NCI-H510A treated with DMSO at 0.1 percent for 48 hours (cell line): ENCODE measurements at regions not wholly inside any gene's neighbourhood (a gene's known extent, or its start where the extent isn't known, plus 50 kb on each side); places are given as distances from the start of the nearest gene placed in this dataset.

ENCODE experiments used
- DNase-seq: peaks from one replicate; lab custom pipeline; 2025; lab: John Stamatoyannopoulos, UW

- DNase-seq, result peak; percentile 28
Measured at GRCh38 chr7:35450456-35451214, 196.7 kb upstream of the TBX20 start.

GRCh38 chr7:35448486-35448885 is 194.6 kb upstream of the TBX20 start:
- DNase-seq, result no peak

GRCh38 chr7:35446091-35446490 is 192.2 kb upstream of the TBX20 start:
- DNase-seq, result no peak

- no peak for DNase-seq
Measured at GRCh38 chr7:35437619-35438275, 183.8 kb upstream of the TBX20 start.

- DNase-seq, result no peak
Measured at GRCh38 chr7:35436452-35436851, 182.6 kb upstream of the TBX20 start.

- no peak for DNase-seq
Measured at GRCh38 chr7:35430547-35431153, 176.8 kb upstream of the TBX20 start.

GRCh38 chr7:35424869-35425495 is 171.1 kb upstream of the TBX20 start:
- peak; percentile 5 for DNase-seq

- DNase-seq, result no peak
Measured at GRCh38 chr7:35424440-35424839, 170.5 kb upstream of the TBX20 start.

- DNase-seq, result no peak
Measured at GRCh38 chr7:35422715-35423114, 168.8 kb upstream of the TBX20 start.

- no peak for DNase-seq
Measured at GRCh38 chr7:35420656-35421055, 166.8 kb upstream of the TBX20 start.

GRCh38 chr7:35419391-35419755 is 165.5 kb upstream of the TBX20 start:
- DNase-seq, result no peak

GRCh38 chr7:35418716-35419390 is 165.0 kb upstream of the TBX20 start:
- DNase-seq, result no peak

- no peak for DNase-seq
Measured at GRCh38 chr7:35416568-35416967, 162.7 kb upstream of the TBX20 start.

GRCh38 chr7:35415411-35415822 is 161.5 kb upstream of the TBX20 start:
- no peak for DNase-seq

- DNase-seq, result no peak
Measured at GRCh38 chr7:35411331-35411730, 157.4 kb upstream of the TBX20 start.

- DNase-seq, result no peak
Measured at GRCh38 chr7:35405461-35405860, 151.6 kb upstream of the TBX20 start.

- DNase-seq, result no peak
Measured at GRCh38 chr7:35401217-35401879, 147.4 kb upstream of the TBX20 start.

- DNase-seq, result no peak
Measured at GRCh38 chr7:35399840-35400239, 145.9 kb upstream of the TBX20 start.

GRCh38 chr7:35399216-35399615 is 145.3 kb upstream of the TBX20 start:
- DNase-seq, result no peak

GRCh38 chr7:35398518-35398917 is 144.6 kb upstream of the TBX20 start:
- no peak for DNase-seq

- DNase-seq, result no peak
Measured at GRCh38 chr7:35390146-35390545, 136.2 kb upstream of the TBX20 start.

- DNase-seq, result no peak
Measured at GRCh38 chr7:35389636-35390035, 135.7 kb upstream of the TBX20 start.
